ENCODE measurements at regions not wholly inside any gene's neighbourhood (a gene's known extent, or its start where the extent isn't known, plus 50 kb on each side); places are given as distances from the start of the nearest gene placed in this dataset.

DNA sequence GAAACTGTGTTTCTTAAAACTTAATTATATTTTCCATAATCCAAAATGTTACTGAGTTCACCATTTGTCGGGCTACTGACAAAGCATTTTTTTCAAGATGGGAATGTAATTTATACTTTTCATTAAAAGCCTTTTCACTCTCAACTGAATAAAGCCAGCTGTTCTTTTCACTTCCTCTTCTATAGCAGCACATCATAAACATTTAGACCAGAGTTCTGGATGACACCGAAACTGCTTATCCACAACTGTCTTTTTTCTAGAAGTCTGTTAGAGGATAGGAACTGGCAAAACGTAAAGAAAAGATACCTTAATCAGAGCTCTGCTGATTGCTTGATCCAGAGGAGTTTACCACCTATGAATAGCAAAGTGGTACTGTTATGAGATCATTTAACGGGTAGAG lies 594.7 kb downstream of the ADGRL2 start:
- 36 to 57% methylated on average over 3 to 4 of the region's 4 CpGs for WGBS, 2 donors (ENCODE audit: low coverage in 1 of 2)

GRCh38 chr1:82392946-82393345 lies 592.2 kb downstream of the ADGRL2 start:
- intact Hi-C loops (cut with DNase I; ENCODE audit: low total_unique reads): no loop called here

More for the DNA sequence above, 594.7 kb downstream of the ADGRL2 start:
- no peak overlapping the region for H3K27ac ChIP-seq
- TF ChIP-seq EP300 (IDR thresholded peaks at IDR 0.05; ENCODE audit: low read depth) (no peak), POLR2AphosphoS5 (IDR thresholded peaks at IDR 0.05) (no peak), CTCF (IDR thresholded peaks at IDR 0.05) (no peak), POLR2A (IDR thresholded peaks at IDR 0.05) (no peak)
- H3K27me3 ChIP-seq: no peaks in the 10 kb centered on the region
- H3K36me3 ChIP-seq: no peaks in the 10 kb centered on the region
- no peak overlapping the region for H3K4me3 ChIP-seq
- DNase-seq: no peak
- in situ Hi-C loops (cut with MboI; ENCODE audit: low pct_ligation_motif_present in 1 of 4, low pct_unique_long_range_greater_than_20kb in 1 of 4, low sequenced_read_pairs in 3 of 4): no loop called here
- intact Hi-C loops (cut with DNase I; ENCODE audit: low total_unique reads): no loop called here
- H3K9me3 ChIP-seq: no peaks in the 10 kb centered on the region
- H3K4me1 ChIP-seq: no peaks in the 10 kb centered on the region

DNA sequence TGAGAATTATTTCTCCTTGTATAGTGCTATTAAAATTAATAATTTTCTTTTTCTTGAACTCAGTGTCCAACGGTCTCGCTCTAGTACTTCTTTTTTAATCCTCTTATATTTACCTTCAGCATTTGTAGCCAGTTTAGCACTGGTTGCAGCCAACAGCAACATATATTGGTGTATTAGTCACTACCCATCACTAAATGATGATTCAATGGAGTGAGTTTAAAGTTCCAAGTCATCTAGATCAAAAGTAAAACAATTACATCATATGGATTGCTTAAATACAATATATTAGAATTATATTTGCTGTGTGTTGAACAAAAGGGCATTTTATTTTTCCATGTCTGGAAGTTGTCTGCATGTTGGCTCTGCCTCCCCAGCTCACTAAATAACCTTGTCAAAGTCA lies 591.8 kb downstream of the ADGRL2 start:
- no peaks in the 10 kb centered on the region for H3K4me1 ChIP-seq
- intact Hi-C loops (cut with DNase I; ENCODE audit: low total_unique reads): no loop called here
- H3K9me3 ChIP-seq: no peaks in the 10 kb centered on the region

More at GRCh38 chr1:82392946-82393345, 592.2 kb downstream of the ADGRL2 start:
- no peak overlapping the region for H3K4me3 ChIP-seq
- no peak for DNase-seq
- in situ Hi-C loops (cut with MboI; ENCODE audit: low pct_ligation_motif_present in 1 of 4, low pct_unique_long_range_greater_than_20kb in 1 of 4, low sequenced_read_pairs in 3 of 4): no loop called here
- WGBS, 2 donors (ENCODE audit: low coverage in 1 of 2): 80% methylated on average over 1 of the region's 1 CpG; no CpG with 5 or more reads in 1 of the 2 donors
- H3K27me3 ChIP-seq: no peaks in the 10 kb centered on the region
- TF ChIP-seq CTCF (IDR thresholded peaks at IDR 0.05): no peak
- no peak for TF ChIP-seq EP300 (IDR thresholded peaks at IDR 0.05; ENCODE audit: low read depth)
- no peak for TF ChIP-seq POLR2AphosphoS5 (IDR thresholded peaks at IDR 0.05)
- TF ChIP-seq POLR2A (IDR thresholded peaks at IDR 0.05): no peak
- H3K36me3 ChIP-seq: no peaks in the 10 kb centered on the region
- no peak overlapping the region for H3K27ac ChIP-seq
- no peaks in the 10 kb centered on the region for H3K4me1 ChIP-seq
- no peaks in the 10 kb centered on the region for H3K9me3 ChIP-seq

GRCh38 chr1:82391712-82392111 lies 591.0 kb downstream of the ADGRL2 start:
- Histone ChIP-seq H3K4me3 (no peak overlapping the region), H3K27ac (no peak overlapping the region), H3K4me1 (no peaks in the 10 kb centered on the region), H3K9me3 (no peaks in the 10 kb centered on the region), H3K36me3 (no peaks in the 10 kb centered on the region), H3K27me3 (no peaks in the 10 kb centered on the region)
- WGBS, 2 donors (ENCODE audit: low coverage in 1 of 2): 84 to 92% methylated on average over 2 of the region's 2 CpGs
- no peak for DNase-seq
- no peak for TF ChIP-seq POLR2AphosphoS5 (IDR thresholded peaks at IDR 0.05)
- TF ChIP-seq EP300 (IDR thresholded peaks at IDR 0.05; ENCODE audit: low read depth): no peak
- TF ChIP-seq POLR2A (IDR thresholded peaks at IDR 0.05): no peak
- no peak for TF ChIP-seq CTCF (IDR thresholded peaks at IDR 0.05)
- intact Hi-C loops (cut with DNase I; ENCODE audit: low total_unique reads): no loop called here
- in situ Hi-C loops (cut with MboI; ENCODE audit: low pct_ligation_motif_present in 1 of 4, low pct_unique_long_range_greater_than_20kb in 1 of 4, low sequenced_read_pairs in 3 of 4): no loop called here

More for the DNA sequence above, 591.8 kb downstream of the ADGRL2 start:
- DNase-seq: no peak
- TF ChIP-seq POLR2A (IDR thresholded peaks at IDR 0.05): no peak
- no peak for TF ChIP-seq EP300 (IDR thresholded peaks at IDR 0.05; ENCODE audit: low read depth)
- no peak for TF ChIP-seq CTCF (IDR thresholded peaks at IDR 0.05)
- TF ChIP-seq POLR2AphosphoS5 (IDR thresholded peaks at IDR 0.05): no peak
- WGBS, 2 donors (ENCODE audit: low coverage in 1 of 2): 75 to 81% methylated on average over 2 of the region's 2 CpGs
- Histone ChIP-seq H3K4me3 (no peak overlapping the region), H3K27me3 (no peaks in the 10 kb centered on the region), H3K27ac (no peak overlapping the region), H3K36me3 (no peaks in the 10 kb centered on the region)
- in situ Hi-C loops (cut with MboI; ENCODE audit: low pct_ligation_motif_present in 1 of 4, low pct_unique_long_range_greater_than_20kb in 1 of 4, low sequenced_read_pairs in 3 of 4): no loop called here
